ENCODE measurements at regions not wholly inside any gene's neighbourhood (a gene's known extent, or its start where the extent isn't known, plus 50 kb on each side); places are given as distances from the start of the nearest gene placed in this dataset.

DNA sequence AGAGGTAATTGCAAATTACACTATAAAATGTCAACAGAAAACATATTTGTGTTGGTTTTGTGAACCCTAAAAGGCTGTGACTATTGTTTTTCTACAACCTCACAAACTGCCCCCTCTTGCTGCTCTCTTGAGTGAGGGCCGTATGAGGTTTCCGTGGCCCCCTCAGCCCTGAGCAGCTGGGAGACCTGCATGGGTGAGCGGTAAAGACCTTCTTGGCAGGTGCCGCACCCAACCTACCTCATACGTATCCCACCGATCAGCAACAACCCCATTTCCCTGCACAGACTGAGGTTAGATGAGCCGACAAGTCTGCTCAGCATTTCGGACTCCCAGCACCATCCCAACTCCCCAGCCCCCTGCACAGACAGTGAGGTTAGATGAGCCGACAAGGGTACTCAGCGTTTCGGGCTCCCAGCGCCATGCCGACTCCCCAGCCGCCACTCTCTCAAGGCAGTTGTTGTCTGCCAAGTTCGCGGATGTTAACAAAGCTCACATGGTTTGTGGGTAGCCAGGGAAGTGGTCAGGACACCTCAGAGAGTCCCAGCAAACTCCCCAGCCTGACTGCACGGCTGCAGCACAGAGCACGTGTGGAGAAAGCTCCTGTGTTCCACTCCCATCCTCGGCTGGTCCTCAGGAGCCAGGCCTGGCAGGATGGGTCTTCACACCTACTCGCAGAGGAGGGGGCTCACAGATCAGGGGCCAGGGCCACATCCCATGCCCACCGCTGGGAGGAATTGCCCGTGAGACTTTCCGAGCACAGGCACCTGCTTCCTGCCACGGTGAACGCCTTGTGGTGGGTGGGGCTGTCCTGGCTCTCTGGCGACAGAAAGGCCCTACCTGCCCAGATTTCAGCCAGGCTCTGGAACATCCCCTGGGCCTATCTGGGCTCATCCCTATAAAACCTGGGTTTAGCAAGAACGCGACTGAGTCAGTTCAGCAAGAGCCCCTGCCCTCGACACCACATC, 502.9 kb downstream of the BRD1 start:
- no peak overlapping the region for H3K4me3 ChIP-seq (ENCODE audit: control insufficient read depth, low read depth, low read length)
- DNase-seq (ENCODE audit: low read depth) = no peak
- TF ChIP-seq, protein P1, sequence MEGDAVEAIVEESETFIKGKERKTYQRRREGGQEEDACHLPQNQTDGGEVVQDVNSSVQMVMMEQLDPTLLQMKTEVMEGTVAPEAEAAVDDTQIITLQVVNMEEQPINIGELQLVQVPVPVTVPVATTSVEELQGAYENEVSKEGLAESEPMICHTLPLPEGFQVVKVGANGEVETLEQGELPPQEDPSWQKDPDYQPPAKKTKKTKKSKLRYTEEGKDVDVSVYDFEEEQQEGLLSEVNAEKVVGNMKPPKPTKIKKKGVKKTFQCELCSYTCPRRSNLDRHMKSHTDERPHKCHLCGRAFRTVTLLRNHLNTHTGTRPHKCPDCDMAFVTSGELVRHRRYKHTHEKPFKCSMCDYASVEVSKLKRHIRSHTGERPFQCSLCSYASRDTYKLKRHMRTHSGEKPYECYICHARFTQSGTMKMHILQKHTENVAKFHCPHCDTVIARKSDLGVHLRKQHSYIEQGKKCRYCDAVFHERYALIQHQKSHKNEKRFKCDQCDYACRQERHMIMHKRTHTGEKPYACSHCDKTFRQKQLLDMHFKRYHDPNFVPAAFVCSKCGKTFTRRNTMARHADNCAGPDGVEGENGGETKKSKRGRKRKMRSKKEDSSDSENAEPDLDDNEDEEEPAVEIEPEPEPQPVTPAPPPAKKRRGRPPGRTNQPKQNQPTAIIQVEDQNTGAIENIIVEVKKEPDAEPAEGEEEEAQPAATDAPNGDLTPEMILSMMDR (IDR thresholded peaks at IDR 0.05; ENCODE audit: control insufficient read depth, insufficient read depth, low read depth, low read length, missing control alignments) = no peak

DNA sequence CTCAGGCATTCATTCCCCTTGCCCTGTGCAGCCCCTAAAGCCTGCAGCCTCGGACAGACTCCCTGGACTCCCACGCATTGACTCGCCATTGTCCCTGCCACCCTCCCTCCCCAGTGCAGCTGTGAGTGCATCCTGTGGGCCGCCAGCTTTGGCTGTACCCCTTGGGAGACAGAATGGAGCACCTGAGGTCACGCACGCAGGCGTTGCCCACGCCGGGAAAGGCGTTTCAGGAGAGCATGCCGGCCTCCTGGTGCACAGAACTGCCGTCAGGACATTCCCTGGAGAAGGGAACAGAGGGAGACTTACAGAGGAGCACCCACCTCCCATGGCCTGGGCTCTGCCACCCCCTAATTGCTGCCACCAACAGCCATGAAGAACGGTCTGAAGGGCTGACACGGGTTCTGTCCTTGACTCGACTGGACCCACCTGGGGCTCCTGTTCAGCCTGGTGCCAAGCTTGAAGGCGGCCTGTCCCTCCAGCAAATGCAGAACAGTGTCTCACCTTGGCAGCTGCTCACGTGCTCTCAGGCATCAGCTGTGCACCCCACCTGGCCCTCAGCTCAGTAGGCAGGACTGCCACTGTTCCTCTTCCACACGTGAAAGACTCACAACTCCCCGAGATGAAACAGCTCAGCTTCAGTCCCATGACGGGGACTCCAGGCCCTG, 503.8 kb downstream of the BRD1 start:
- H3K4me3 ChIP-seq (ENCODE audit: control insufficient read depth, low read depth, low read length) = no peak overlapping the region
- no peak for DNase-seq (ENCODE audit: low read depth)
- TF ChIP-seq, protein P1 (IDR thresholded peaks at IDR 0.05; ENCODE audit: control insufficient read depth, insufficient read depth, low read depth, low read length, missing control alignments) = no peak

DNA sequence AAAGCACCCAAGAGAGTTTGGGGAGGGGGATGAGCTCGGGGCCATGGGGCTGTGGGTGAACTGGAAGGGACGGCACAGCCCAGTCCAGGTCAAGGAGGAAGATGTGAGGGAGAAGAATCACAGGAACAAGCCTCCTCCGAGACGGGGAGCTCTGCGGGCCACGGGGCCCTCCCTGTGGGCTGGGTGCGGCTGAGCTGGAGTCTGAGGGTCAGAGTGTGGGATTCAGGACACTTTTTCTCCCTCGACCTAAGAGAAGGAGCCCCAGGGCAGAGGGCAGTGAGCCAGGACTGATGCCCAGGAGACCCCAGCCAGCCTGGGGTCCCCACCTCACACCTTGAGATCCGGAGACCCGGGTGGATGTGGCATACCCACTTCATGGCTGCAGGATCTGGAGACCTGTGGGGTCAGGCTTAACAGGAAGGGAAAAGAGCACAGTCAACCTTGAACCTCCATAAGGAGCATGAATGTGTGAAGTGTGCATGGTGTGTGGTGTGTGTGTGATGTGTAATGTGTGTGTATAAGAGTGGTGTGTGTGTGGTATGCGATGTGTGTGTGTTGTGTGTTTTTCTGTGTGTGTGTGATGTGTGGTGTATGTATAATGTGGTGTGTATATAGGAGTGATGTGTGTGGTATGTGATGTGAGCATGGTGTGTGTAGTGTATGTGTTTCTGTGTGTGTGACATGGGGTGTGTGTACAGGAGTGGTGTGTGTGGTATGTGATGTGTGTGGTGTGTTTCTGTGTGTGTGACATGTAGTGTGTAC, 504.6 kb downstream of the BRD1 start:
- TF ChIP-seq, protein P1 (IDR thresholded peaks at IDR 0.05; ENCODE audit: control insufficient read depth, insufficient read depth, low read depth, low read length, missing control alignments) = no peak
- no peak for DNase-seq (ENCODE audit: low read depth)

DNA sequence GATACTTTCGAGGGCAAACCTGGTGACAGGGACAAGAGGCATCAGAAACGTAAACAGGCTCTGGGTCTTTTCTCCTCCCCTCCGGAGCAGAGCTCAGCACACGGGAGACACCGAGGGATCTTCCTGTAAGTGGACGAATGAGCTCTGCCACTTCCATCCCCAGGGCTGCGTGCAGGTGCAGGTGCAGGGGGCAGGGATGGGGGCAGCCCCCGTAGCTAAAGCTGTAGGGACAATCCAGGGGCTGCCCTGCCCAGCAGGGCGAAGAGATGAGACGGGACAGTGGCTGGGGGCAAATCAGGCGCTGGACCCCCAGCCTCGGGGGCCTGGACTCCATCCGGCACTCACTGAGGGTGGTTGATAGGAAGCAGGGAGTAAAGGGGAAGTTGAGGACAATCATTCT, 505.4 kb downstream of the BRD1 start:
- H3K4me3 ChIP-seq (ENCODE audit: control insufficient read depth, low read depth, low read length) = no peak overlapping the region
- no peak for DNase-seq (ENCODE audit: low read depth)
- TF ChIP-seq, protein P1 (IDR thresholded peaks at IDR 0.05; ENCODE audit: control insufficient read depth, insufficient read depth, low read depth, low read length, missing control alignments) = no peak

More for the DNA sequence above, 504.6 kb downstream of the BRD1 start:
- no peak overlapping the region for H3K4me3 ChIP-seq (ENCODE audit: control insufficient read depth, low read depth, low read length)

DNA sequence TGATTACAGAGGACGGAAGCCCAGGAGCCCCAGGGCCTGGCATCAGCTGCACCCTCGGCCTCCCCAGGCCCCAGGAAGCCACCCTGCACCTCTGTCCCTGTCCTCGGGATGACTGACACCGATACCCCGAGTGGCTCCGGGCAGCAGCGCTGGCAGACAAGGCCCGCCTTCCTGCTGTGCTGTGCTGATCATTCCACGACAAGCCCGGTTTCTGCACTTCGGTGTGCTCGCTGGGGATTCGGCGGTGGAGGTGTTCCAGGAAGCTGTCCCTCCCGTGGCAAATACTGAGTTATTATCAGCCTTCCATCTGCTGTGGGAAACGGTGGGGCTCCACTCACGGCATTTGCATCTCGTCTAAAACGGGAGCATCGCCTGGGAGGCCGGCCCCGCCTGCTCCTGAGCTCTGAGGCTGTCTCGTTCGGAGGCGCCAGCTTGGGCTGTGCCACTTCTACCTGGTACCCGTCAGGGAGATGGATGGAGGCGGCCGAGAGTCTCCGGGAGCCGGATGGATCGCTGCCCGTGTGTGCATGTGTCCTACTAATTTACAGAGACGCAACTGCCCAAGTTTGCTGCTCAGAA, 506.1 kb downstream of the BRD1 start:
- TF ChIP-seq, protein P1 (IDR thresholded peaks at IDR 0.05; ENCODE audit: control insufficient read depth, insufficient read depth, low read depth, low read length, missing control alignments) = no peak
- H3K4me3 ChIP-seq (ENCODE audit: control insufficient read depth, low read depth, low read length) = no peak overlapping the region
- no peak for DNase-seq (ENCODE audit: low read depth)

Data from AG09309 (cell line).